ENCODE measurements at regions not wholly inside any gene's neighbourhood (a gene's known extent, or its start where the extent isn't known, plus 50 kb on each side); places are given as distances from the start of the nearest gene placed in this dataset.

- Histone ChIP-seq H2BK120ac (ENCODE audit: low read depth, low read length, poor library complexity, severe bottlenecking) (no peak overlapping the region), H3K14ac (ENCODE audit: insufficient read depth, low read length) (no peak overlapping the region), H2BK20ac (ENCODE audit: low read depth, low read length, poor library complexity, severe bottlenecking) (no peak overlapping the region), H3K23ac (ENCODE audit: insufficient read length, low read depth, low read length) (no peak overlapping the region), H3T11ph (ENCODE audit: low read length) (no peak overlapping the region), H3K4me1 (ENCODE audit: insufficient read depth, low read length) (no peaks in the 10 kb centered on the region), H3K79me2 (ENCODE audit: insufficient read depth, low read length) (no peaks in the 10 kb centered on the region), H3K18ac (ENCODE audit: insufficient read length, low read depth, low read length) (no peak overlapping the region), H2BK5ac (ENCODE audit: insufficient read length, low read length) (no peak overlapping the region), H3K9me3 (ENCODE audit: control insufficient read depth, low read depth, low read length) (no peaks in the 10 kb centered on the region), H2AK5ac (ENCODE audit: insufficient read length, low read length) (no peak overlapping the region), H2BK12ac (ENCODE audit: insufficient read length, low read depth, low read length) (no peak overlapping the region), H4K5ac (ENCODE audit: insufficient read length, low read depth, low read length) (no peak overlapping the region), H4K91ac (ENCODE audit: insufficient read length, low read depth, low read length) (no peak overlapping the region), H4K20me1 (ENCODE audit: control insufficient read depth, insufficient read depth, insufficient read length) (no peaks in the 10 kb centered on the region), H4K8ac (replicated peaks; ENCODE audit: insufficient read length, low read depth, low read length) (no peak overlapping the region), H3K27ac (ENCODE audit: insufficient read length, low read depth, low read length) (no peak overlapping the region), H3K23me2 (ENCODE audit: insufficient read length, low read depth, low read length, poor library complexity, severe bottlenecking) (no peaks in the 10 kb centered on the region), H3K27me3 (ENCODE audit: insufficient read depth, low read length) (no peaks in the 10 kb centered on the region), H3K4me2 (ENCODE audit: insufficient read depth, insufficient read length, low read length) (no peak overlapping the region), H3K56ac (ENCODE audit: insufficient read length, low read depth, low read length) (no peak overlapping the region), H3K9ac (ENCODE audit: extremely low read depth, insufficient read length, low read length) (no peak overlapping the region), H2BK15ac (ENCODE audit: low read depth, low read length) (no peak overlapping the region), H3K79me1 (ENCODE audit: insufficient read depth, low read depth, low read length, poor library complexity, severe bottlenecking) (no peaks in the 10 kb centered on the region), H3K4ac (ENCODE audit: low read depth, low read length) (no peak overlapping the region), H2AFZ (ENCODE audit: low read length) (no peak overlapping the region)
- no CpG with 5 or more reads among the region's 2 CpGs for WGBS (ENCODE audit: extremely low coverage, insufficient read length, low lambda C conversion rate)
- TF ChIP-seq CTCF (conservative IDR thresholded peaks at IDR 0.05), result no peak
- Mint-ChIP-seq H3K27ac (no peak overlapping the region), H3K27me3 (ENCODE audit: low read depth) (no peaks in the 10 kb centered on the region), H3K9me3 (no peaks in the 10 kb centered on the region), H3K4me1 (peaks cover 12 to 28% of the 10 kb centered on the region in 2 experiments), H3K36me3 (ENCODE audit: insufficient read depth in 1 of 3, low read depth in 3 of 3) (no peaks in the 10 kb centered on the region), H3K4me3 (no peak overlapping the region)
- DNase-seq, result no peak
These were observed 569.2 kb downstream of the ZEB2 start for GRCh38 chr2:143950704-143951103.

All from H9 (cell line).